DMS153 (cell line): ENCODE measurements at regions not wholly inside any gene's neighbourhood (a gene's known extent, or its start where the extent isn't known, plus 50 kb on each side); places are given as distances from the start of the nearest gene placed in this dataset.
A peak's percentile ranks its signal among the peaks of the same experiment; 100 is the strongest.

ENCODE experiments used
- DNase-seq: peaks from one replicate; lab custom pipeline; 2025; lab: John Stamatoyannopoulos, UW

- DNase-seq: no peak
These were observed 67.7 kb downstream of the MGST1 start for GRCh38 chr12:16415155-16415554.

- no peak for DNase-seq
These were observed 69.6 kb downstream of the MGST1 start for GRCh38 chr12:16417058-16417457.

DNA sequence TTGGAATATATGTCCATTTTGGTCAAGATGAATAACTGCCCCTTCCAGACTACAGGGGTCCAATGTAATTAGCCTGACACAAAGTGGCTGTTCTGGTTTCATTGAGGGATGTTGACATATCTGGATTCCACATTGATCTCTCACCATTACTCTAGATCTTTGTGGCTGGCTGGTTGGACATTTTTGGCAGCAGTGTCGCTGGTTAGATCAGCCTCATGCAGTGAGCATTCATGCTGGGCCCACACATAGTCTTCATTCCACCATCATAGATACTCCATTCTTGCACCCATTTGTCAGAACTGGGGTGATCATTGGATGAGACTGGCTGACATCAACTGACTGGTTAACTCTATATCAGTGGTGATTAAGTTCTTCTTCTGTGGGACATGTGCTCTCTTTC, 74.4 kb downstream of the MGST1 start:
- DNase-seq: no peak

DNA sequence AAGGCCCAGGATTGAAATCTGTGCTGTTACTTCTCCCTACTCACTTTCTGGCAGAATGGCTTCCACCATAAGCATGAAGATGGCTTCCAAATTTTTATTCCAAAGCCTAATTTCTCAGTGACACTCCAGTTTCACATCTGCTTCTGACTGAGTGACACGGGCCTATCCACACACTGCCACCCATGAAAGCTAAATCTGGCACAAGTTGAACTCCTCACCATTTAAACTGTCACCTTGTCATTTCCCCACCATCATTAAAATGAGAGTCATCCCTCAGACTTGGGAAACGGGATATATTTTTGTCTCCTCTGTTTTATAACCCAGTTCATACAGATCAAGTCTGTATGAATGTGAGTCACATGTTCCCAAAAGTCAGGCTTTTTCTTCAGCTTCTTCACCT, 77.1 kb downstream of the MGST1 start:
- no peak for DNase-seq

DNA sequence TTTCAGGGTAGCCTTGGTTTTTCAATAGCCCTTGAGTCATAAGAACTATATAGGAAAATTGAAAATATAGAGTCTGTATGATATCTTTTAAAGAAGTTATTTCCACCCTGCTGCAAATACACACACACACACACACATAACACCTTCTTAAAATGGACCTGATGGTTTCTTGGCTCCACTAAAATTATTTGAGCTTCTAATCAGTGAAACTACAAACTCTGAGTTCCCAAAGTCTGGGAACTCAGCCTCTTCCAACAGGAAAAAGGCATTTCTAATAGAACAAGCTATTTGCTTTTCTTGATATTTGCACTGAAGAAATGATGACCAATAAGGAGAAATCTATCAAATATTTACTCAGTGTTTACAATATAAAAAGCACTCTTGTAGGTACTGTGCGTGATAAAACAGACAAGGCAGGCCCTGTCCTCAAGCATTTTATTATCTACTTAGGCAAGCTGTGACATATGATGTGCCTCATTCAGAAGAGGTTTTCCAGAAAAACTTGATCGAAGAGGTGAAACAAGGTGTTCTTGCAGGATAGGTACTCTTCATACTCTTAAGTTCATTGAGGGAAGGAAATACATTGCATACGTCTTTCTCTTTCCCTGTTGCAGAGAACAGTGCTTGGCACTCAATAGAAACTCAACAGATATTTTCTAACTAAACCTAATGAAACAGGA, 88.6 kb downstream of the MGST1 start:
- no peak for DNase-seq

DNA sequence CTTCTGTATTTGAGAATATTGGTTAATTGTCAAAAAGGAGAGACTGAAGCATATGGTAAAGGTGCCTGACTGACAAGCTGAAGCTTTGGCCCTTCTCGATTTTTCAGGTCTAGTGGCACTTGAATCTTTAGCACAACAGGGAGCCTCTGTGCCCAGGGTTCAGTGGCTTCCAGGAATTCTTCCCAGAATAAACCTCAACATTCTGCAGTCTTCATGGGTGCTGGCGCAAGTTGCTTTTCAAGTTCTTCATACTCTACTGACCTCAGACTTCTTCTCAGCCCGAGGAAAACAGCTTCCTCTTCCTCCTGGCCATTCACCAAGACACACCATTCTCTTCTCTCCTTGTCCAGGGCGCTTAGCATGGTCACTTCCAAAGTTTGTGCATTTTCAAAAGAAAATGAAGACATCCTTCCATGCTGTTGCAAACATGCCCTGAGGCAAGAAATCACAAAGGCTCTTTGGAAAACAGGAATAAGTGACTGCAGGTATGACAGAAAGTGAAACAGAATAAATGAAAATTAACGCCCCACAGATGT, 89.9 kb downstream of the MGST1 start:
- DNase-seq: no peak

GRCh38 chr12:16437926-16438325, 90.5 kb downstream of the MGST1 start:
- DNase-seq: no peak

DNA sequence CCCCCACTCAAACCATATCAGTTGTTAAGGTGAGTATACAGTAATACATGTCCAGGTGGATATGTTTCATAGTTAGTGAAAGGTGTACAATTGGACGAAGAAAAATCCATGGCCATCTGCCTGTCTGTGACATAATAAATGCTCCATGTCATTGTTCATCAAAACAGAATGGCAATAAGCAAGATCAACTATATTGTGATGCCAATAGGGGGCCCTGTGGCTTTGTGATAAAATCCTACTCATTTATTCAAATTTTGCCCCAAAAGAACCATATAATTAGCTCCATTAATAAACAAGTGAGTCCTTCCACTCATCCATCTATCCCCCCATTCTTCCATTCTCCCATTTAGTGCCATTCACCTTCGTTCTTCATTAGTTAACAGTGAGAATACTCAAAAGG, 102.0 kb downstream of the MGST1 start:
- DNase-seq: peak; percentile 37

DNA sequence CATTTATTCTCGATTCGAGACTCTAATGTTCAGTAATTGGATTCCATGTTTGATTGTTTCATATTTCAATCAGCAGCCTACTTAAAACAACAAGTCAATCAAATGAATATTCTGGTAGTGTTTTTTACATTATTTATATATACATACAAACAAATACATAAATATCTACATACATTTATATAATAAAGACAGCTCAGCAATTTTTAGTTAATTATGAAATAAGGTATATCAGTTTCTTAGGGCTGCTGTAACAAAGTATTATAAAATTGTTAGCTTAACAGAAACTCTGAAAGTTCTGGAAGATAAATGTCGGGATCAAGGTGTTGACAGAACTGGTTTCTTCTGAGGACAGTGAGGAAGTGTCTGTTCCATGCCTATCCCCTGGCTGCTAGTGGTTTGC, 105.9 kb downstream of the MGST1 start:
- DNase-seq: no peak

DNA sequence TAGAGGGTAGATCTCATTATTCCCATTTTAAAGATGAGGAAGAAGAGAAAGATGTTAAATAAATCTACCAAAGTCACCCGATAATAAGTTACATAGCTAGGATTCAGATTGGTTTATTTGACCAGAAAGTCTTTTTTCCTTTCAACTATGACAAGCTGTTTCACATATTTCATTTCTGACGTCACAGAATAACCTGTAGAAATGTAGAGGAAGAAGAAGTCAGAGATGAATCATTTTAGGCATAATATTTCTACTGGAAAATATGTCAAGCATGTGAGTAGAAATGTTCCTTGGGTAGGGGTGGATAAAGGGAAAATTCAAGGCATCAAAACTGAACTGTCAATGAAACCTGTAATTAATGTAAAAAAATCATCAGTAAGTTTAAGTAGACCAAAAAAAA, 107.0 kb downstream of the MGST1 start:
- no peak for DNase-seq

- DNase-seq: no peak
These were observed 111.2 kb downstream of the MGST1 start for GRCh38 chr12:16458521-16459078.

DNA sequence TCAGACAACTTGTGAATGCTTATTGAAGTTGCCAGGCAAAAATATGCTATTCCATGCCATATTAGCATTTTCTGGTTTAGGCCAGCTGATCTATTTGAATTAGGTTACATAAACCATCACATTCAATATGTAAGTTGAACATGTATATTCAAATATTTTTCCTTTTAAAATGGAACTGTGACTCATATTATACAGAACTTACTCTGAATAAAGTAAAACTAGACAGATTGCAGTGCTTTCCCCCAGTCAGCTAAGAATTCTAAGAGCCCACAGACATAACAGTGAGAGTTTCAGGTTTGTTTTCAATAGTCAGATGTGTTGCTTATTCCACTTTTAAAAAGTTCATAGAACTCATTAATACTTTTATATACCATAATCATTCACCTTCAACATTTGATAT, 119.8 kb downstream of the MGST1 start:
- no peak for DNase-seq

DNA sequence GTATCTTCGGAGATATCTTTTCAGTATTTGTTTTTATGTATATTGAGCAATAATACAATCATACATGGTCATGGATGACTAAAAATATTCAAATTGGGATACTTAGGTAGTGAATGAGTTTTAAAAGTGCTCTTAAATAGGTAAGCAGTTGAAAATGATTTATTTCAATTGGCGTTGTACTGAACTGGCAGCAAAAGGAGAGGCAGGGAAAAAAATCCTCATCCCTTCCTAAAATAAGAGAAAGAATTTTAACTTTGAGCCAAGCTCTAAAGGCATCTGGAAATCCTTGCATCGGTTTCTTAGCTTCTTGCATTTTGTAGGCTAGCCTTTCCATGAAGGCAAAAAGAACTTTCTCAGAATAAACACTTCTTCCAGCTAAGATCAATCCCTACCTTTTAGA, 125.2 kb downstream of the MGST1 start:
- no peak for DNase-seq

DNA sequence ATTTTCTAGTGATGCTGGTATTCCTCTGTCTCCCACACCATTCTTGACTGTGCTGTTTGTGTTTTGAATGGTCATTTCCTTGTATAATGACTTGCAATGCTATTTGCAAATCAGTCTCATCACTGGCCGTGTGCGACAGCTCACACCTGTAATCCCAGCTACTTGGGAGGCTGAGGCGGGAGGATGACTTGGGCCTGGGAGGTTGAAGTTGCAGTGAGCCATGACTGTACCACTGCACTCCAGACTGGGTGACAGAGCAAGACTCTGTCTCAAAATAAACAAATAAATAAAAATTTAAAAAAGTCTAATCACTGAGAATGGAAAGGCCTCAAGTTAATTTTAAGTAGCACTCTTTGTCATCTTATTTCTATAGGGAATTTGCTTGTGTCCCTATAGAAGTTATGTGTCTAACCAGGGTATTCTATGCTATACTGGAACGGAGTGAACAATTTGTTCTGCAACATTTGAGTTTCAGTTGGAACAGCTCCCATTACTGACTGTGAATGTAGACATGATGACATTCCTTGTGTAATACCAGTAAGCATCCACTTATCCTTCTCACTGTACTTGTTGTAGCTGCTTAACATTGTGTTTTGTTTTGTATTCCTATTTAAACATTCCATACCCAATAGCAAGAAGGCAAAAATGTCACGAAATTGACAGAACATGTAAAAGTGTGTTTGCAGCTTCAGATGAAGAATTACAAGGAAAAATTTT, 126.3 kb downstream of the MGST1 start:
- no peak for DNase-seq

- DNase-seq: no peak
These were observed 127.4 kb downstream of the MGST1 start for GRCh38 chr12:16474801-16475200.

GRCh38 chr12:16475521-16475920, 128.1 kb downstream of the MGST1 start:
- no peak for DNase-seq

- no peak for DNase-seq
These were observed 123.2 kb downstream of the LMO3 start for GRCh38 chr12:16482726-16483125.

GRCh38 chr12:16492240-16492639, 113.7 kb downstream of the LMO3 start:
- DNase-seq: no peak

DNA sequence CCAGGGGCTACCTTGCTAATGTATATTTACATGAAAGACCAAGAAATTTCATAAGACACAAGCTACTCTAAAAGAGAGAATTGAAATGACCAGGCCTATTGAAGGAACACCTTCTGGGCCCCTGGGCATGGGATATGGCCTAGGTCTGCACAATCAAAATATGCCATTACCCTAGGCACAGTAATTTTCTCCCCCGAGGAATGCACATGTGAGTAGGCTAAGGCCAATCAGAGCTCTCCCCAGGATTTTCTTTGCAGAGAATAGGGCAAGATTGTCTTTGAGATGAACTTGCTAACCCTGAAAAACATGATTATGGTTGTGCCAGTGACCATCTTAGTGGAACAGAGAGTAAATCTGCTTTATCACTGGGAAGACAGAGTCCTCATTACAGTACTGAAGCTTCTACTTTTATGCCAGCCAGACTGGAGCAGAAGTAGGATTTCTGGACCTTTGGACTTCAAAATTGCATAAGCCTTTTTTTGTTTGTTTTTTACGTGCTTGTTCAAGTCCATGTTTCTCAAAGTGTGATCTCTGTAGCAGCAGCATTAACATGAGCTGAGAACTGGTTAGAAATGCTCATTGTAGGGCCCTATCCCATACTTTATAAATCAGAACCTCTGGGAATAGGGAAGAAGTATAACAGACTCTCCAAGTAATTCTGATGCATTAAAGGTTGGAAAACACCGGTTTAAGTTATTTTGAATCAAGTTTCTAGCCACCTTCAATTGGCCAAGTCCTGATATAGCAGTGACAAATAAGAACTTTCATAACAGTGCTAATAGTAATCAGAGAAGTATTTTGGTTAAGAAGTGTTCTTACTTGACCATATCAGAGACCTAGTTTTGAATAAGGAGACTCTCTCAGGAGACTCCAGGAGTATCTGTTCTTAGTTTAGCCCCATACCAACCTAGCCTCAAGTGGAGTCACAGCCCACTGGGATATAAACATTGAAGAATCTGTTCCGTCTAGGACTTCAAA, 112.9 kb downstream of the LMO3 start:
- DNase-seq: no peak

GRCh38 chr12:16495196-16495595, 110.8 kb downstream of the LMO3 start:
- DNase-seq: no peak
